K562 (cell line): ENCODE measurements at regions not wholly inside any gene's neighbourhood (a gene's known extent, or its start where the extent isn't known, plus 50 kb on each side); places are given as distances from the start of the nearest gene placed in this dataset.

Experiments used
- ATAC-seq: fragments of 200-7000 bp; cut with Tn5 transposase; 3 replicates; pipeline ENCODE4 v1.9.1; 2020; ENCODE audit warnings: moderate library complexity
- BruUV-seq: library from RNA; stranded (reverse); fragments of 400-500 nt; replicated peaks from 2 replicates; lab custom pipeline; 2021; lab: Mats Ljungman, UMichigan
- CTCF ChIA-PET: fragments of 300-600 bp; formaldehyde crosslinking; extraction: SDS; loops from one replicate; lab custom pipeline; 2021; ENCODE audit warnings: low intra/inter-chr PET ratio; lab: Yijun Ruan, JAX
- POLR2A ChIA-PET: fragments of 300-600, 350-650 bp; sonication (Branson Sonifier 250); formaldehyde crosslinking; extraction: SDS; loops from one replicate; lab custom pipeline; 2021; ENCODE audit warnings: antibody characterized with exemption, inconsistent platforms; lab: Yijun Ruan, JAX
- DNase-seq, 4 experiments: peaks; one replicate each; pipeline versions ENCODE4 v3.0.0 to v3.0.0-alpha.2; 2011 to 2018; ENCODE audit warnings: low spot score in 3 of 4, mixed read lengths in 3 of 4; ENCODE audit errors: extremely low read depth in 1 of 4
- FAIRE-seq: peaks from 2 replicates; lab custom pipeline; 2011; peaks lifted over from hg19 to GRCh38; lab: Jason Lieb, UNC
- H2AFZ ChIP-seq: 2 replicates; pipeline ENCODE4 v1.6.0; 2011; ENCODE audit warnings: low read depth, low read length, control low read depth, inconsistent platforms
- H3K27ac ChIP-seq: fragments of 200-600 bp; 3 replicates; pipeline ENCODE4 v1.8.0; 2011; ENCODE audit warnings: low read depth, mild to moderate bottlenecking, control low read depth, inconsistent platforms, low read length, moderate library complexity, mixed read lengths; ENCODE audit errors: extremely low read depth
- H3K27me3 ChIP-seq, 2 experiments: fragments of 300-600 bp in 1 of 2; 2 replicates in 1 of 2; 3 replicates in 1 of 2; pipeline versions ENCODE4 v1.6.0 to v1.8.0; 2011; ENCODE audit warnings: inconsistent platforms in 2 of 2, low read length in 2 of 2, mild to moderate bottlenecking in 1 of 2, mixed read lengths in 1 of 2, moderate library complexity in 1 of 2; ENCODE audit not compliant: control insufficient read depth in 2 of 2, insufficient read depth in 2 of 2
- H3K36me3 ChIP-seq: fragments of 300-600 bp; 3 replicates; pipeline ENCODE4 v1.8.0; 2011; ENCODE audit warnings: mild to moderate bottlenecking, low read length, inconsistent platforms; ENCODE audit not compliant: control insufficient read depth, insufficient read depth
- H3K4me1 ChIP-seq, 2 experiments: fragments of 200-600 bp in 1 of 2; replicated peaks in 1 of 2; 2 replicates in 1 of 2; 3 replicates in 1 of 2; pipeline versions ENCODE4 v1.5.1 to v1.8.0; 2011; ENCODE audit warnings: inconsistent platforms in 2 of 2, low read length in 2 of 2, mild to moderate bottlenecking in 1 of 2, mixed read lengths in 1 of 2, moderate library complexity in 1 of 2; ENCODE audit not compliant: control insufficient read depth in 2 of 2, insufficient read depth in 2 of 2
- H3K4me2 ChIP-seq: 2 replicates; pipeline ENCODE4 v1.6.1; 2011; ENCODE audit warnings: low read length, control low read depth, inconsistent platforms, mixed read lengths; ENCODE audit not compliant: insufficient read depth
- H3K4me3 ChIP-seq: fragments of 200-600 bp; sonication (generic), shearing (Covaris generic); 2 replicates; pipeline ENCODE4 v1.5.1; 2016; ENCODE audit warnings: control low read depth, inconsistent platforms
- H3K79me2 ChIP-seq: fragments of 200-600 bp; 3 replicates; pipeline ENCODE4 v1.8.0; 2011; ENCODE audit warnings: low read length, inconsistent platforms; ENCODE audit not compliant: control insufficient read depth, insufficient read depth
- H3K9ac ChIP-seq, 2 experiments: 2 replicates each; pipeline versions ENCODE4 v1.6.0 to v1.6.1; 2011; ENCODE audit warnings: low read depth in 2 of 2, low read length in 2 of 2, control low read depth in 1 of 2, inconsistent platforms in 1 of 2, mild to moderate bottlenecking in 1 of 2, mixed read lengths in 1 of 2; ENCODE audit not compliant: insufficient read depth in 1 of 2
- H3K9me1 ChIP-seq: one replicate; pipeline ENCODE4 v1.6.0; 2011; ENCODE audit warnings: inconsistent platforms, mild to moderate bottlenecking, low read length, moderate library complexity; ENCODE audit not compliant: control insufficient read depth, insufficient read depth
- H3K9me3 ChIP-seq: replicated peaks from 2 replicates; pipeline ENCODE4 v1.5.1; 2011; ENCODE audit warnings: low read depth, low read length, inconsistent platforms; ENCODE audit not compliant: control insufficient read depth, insufficient read depth
- H4K20me1 ChIP-seq: replicated peaks from 2 replicates; pipeline ENCODE4 v1.6.1; 2011; ENCODE audit warnings: low read length, inconsistent platforms, mixed read lengths; ENCODE audit not compliant: control insufficient read depth, insufficient read depth
- ARID1B ChIP-seq: fragments of 450-650 bp; IDR thresholded peaks from 2 replicates; pipeline ENCODE4 v1.6.1; 2016; ENCODE audit warnings: antibody characterized with exemption, mild to moderate bottlenecking, inconsistent platforms
- ARID2 ChIP-seq: fragments of 450-650 bp; IDR thresholded peaks from 2 replicates; pipeline ENCODE4 v1.6.1; 2017; ENCODE audit warnings: antibody characterized with exemption, mild to moderate bottlenecking
- DMBX1 ChIP-seq: fragments of 250-450 bp; sonication (Bioruptor Pico); IDR thresholded peaks from 2 replicates; pipeline ENCODE4 v1.8.0; 2022; ENCODE audit warnings: inconsistent platforms, mild to moderate bottlenecking, moderate library complexity, borderline replicate concordance
- FOXM1 ChIP-seq, 2 experiments: fragments of 450-650 bp in 1 of 2; sonication (generic) in 1 of 2; formaldehyde crosslinking in 1 of 2; IDR thresholded peaks; 2 replicates each; pipeline versions ENCODE4 v1.6.1 to v1.9.0; 2017 to 2022; ENCODE audit warnings: low read depth in 2 of 2, mild to moderate bottlenecking in 2 of 2, missing genetic modification reagents in 1 of 2, moderate library complexity in 1 of 2
- FUS ChIP-seq: fragments of 200-400 bp; formaldehyde crosslinking; optimal IDR thresholded peaks from 2 replicates; pipeline ENCODE3; 2017; ENCODE audit warnings: low read depth, low read length
- GABPA ChIP-seq: fragments of 200-800 bp; sonication (Bioruptor generic); conservative IDR thresholded peaks from 2 replicates; pipeline ENCODE4 v1.6.1; 2016; ENCODE audit warnings: low read depth, missing genetic modification characterization, missing compliant biosample characterization
- IRF2 ChIP-seq: sonication (generic); formaldehyde crosslinking; IDR thresholded peaks from 2 replicates; pipeline ENCODE4 v1.8.1; 2022; ENCODE audit warnings: mild to moderate bottlenecking, missing genetic modification reagents
- KLF16 ChIP-seq: IDR thresholded peaks from 2 replicates; pipeline ENCODE4 v1.6.1; 2016; ENCODE audit warnings: antibody characterized with exemption
- MECOM ChIP-seq: fragments of 250-450 bp; sonication (Bioruptor Pico); IDR thresholded peaks from 2 replicates; pipeline ENCODE4 v1.8.0; 2022; ENCODE audit warnings: inconsistent platforms
- NBN ChIP-seq: fragments of 450-650 bp; IDR thresholded peaks from 2 replicates; pipeline ENCODE4 v1.6.1; 2016; ENCODE audit warnings: low read depth, mild to moderate bottlenecking
- NFRKB ChIP-seq: fragments of 450-650 bp; IDR thresholded peaks from 2 replicates; pipeline ENCODE4 v1.6.1; 2016; ENCODE audit warnings: low read depth
- RAD51 ChIP-seq: fragments of 450-650 bp; IDR thresholded peaks from 2 replicates; pipeline ENCODE4 v1.7.1; 2016; ENCODE audit warnings: low read depth, mild to moderate bottlenecking, borderline replicate concordance
- RB1 ChIP-seq: fragments of 450-650 bp; IDR thresholded peaks from 2 replicates; pipeline ENCODE4 v1.6.1; 2017; ENCODE audit warnings: low read depth, mild to moderate bottlenecking
- SP2 ChIP-seq: IDR thresholded peaks from 2 replicates; pipeline ENCODE4 v1.6.1; 2011; ENCODE audit warnings: mild to moderate bottlenecking, low read depth, low read length, moderate library complexity; ENCODE audit not compliant: poor library complexity, severe bottlenecking; ENCODE audit errors: extremely low read depth
- TBP ChIP-seq: optimal IDR thresholded peaks from 2 replicates; pipeline ENCODE3; 2011; ENCODE audit warnings: low read depth, low read length, improper control_type of control experiment
- ZNF134 ChIP-seq: fragments of 250-450 bp; sonication (Bioruptor Pico); conservative IDR thresholded peaks from 2 replicates; pipeline ENCODE4 v1.4.0; 2020
- ZNF354B ChIP-seq: fragments of 250-450 bp; sonication (Bioruptor Pico); IDR thresholded peaks from 2 replicates; pipeline ENCODE4 v1.4.0; 2020
- WGBS: fragments of 100-300 bp; shearing (Covaris generic); methylation state at CpG from one replicate; pipeline ENCODE4 v1.1.6; 2016; ENCODE audit warnings: low coverage, mixed read lengths; ENCODE audit not compliant: insufficient coverage; ENCODE audit errors: missing lambda C conversion rate; 5-methylcytosine and 5-hydroxymethylcytosine counted together
- in situ Hi-C: fragments of 300-500 bp; cut with MboI; formaldehyde crosslinking; loops from 4 replicates; pipeline ENCODE4 v1.15.0; 2018; ENCODE audit warnings: inconsistent platforms, mixed read lengths
- intact Hi-C: fragments of 100-400 bp; cut with micrococcal nuclease; formaldehyde crosslinking; loops from 2 replicates; pipeline ENCODE4 v1.14.2; 2022

GRCh38 chr15:29438703-29439055 lies 169.1 kb upstream of the NSMCE3 start (continued):
- no peak for TF ChIP-seq SP2
- TF ChIP-seq NBN: no peak
- no peak for TF ChIP-seq IRF2 (CRISPR knock-in tag)
- no peak for TF ChIP-seq TBP
- no peak for TF ChIP-seq GABPA (tag)
- no peak for TF ChIP-seq ARID2
- no peak for TF ChIP-seq FUS
- TF ChIP-seq KLF16: no peak
- no peak for TF ChIP-seq ZNF134 (CRISPR knock-in tag)

GRCh38 chr15:29437888-29438702 lies 168.5 kb upstream of the NSMCE3 start:
- Histone ChIP-seq H3K4me3 (no peak overlapping the region), H3K9me1 (no peaks in the 10 kb centered on the region), H4K20me1 (no peaks in the 10 kb centered on the region), H3K79me2 (no peaks in the 10 kb centered on the region), H3K27ac (no peak overlapping the region), H3K36me3 (no peaks in the 10 kb centered on the region), H3K27me3 (peaks cover 0 to 11% of the 10 kb centered on the region in 2 experiments; a peak in 1 of 5 replicates), H3K4me2 (no peak overlapping the region), H3K9me3 (no peaks in the 10 kb centered on the region), H3K4me1 (no peaks in the 10 kb centered on the region), H2AFZ (no peak overlapping the region), H3K9ac (no peak overlapping the region)
- no peak for FAIRE-seq
- DNase-seq: no peak
- WGBS: 0% methylated on average over 8 of the region's 9 CpGs
- in situ Hi-C loops: no loop called here
- TF ChIP-seq NFRKB (no peak), RB1 (no peak), RAD51 (no peak), ARID1B (no peak), DMBX1 (CRISPR knock-in tag) (no peak), MECOM (CRISPR knock-in tag) (no peak), FOXM1 (IDR thresholded peaks at IDR 0.05; ENCODE audit: low read depth) (no peak), FOXM1 (CRISPR knock-in tag; IDR thresholded peaks at IDR 0.05; ENCODE audit: low read depth) (no peak), ZNF354B (CRISPR knock-in tag) (no peak)
- ChIA-PET POLR2A (interaction anchor here (0.6 kb wide), 1 partner anchor 8 kb away, joined by 4 read pairs; no protein-coding TSS in a partner anchor), CTCF (no interaction called here)
- intact Hi-C loops: no loop called here
- no peak for ATAC-seq
- no TSS peak for BruUV-seq
